ENCODE measurements at regions not wholly inside any gene's neighbourhood (a gene's known extent, or its start where the extent isn't known, plus 50 kb on each side); places are given as distances from the start of the nearest gene placed in this dataset.

- Mint-ChIP-seq H3K36me3 (ENCODE audit: low read depth) (peaks cover 21% of the 10 kb centered on the region), H3K9me3 (peaks cover 16% of the 10 kb centered on the region), H3K4me3 (no peak overlapping the region), H3K4me1 (ENCODE audit: low read depth) (peaks cover 2% of the 10 kb centered on the region), H3K27me3 (peaks cover 23% of the 10 kb centered on the region), H3K27ac (no peak overlapping the region)
- intact Hi-C loops (cut with micrococcal nuclease), result no loop called here
These were observed 172.0 kb downstream of the NDUFA10 start for GRCh38 chr2:239853121-239853520.

GRCh38 chr2:239852272-239852671 is 172.9 kb downstream of the NDUFA10 start:
- intact Hi-C loops (cut with micrococcal nuclease), result no loop called here
- peaks cover 16% of the 10 kb centered on the region for H3K9me3 Mint-ChIP-seq
- no peaks in the 10 kb centered on the region for H3K4me1 Mint-ChIP-seq (ENCODE audit: low read depth)
- no peak overlapping the region for H3K27ac Mint-ChIP-seq
- no peak overlapping the region for H3K4me3 Mint-ChIP-seq
- H3K36me3 Mint-ChIP-seq (ENCODE audit: low read depth), result peaks cover 14% of the 10 kb centered on the region
- H3K27me3 Mint-ChIP-seq, result peaks cover 22% of the 10 kb centered on the region

GRCh38 chr2:239846789-239847676 is 178.1 kb downstream of the NDUFA10 start:
- intact Hi-C loops (cut with micrococcal nuclease), result no loop called here
- H3K36me3 Mint-ChIP-seq (ENCODE audit: low read depth), result peaks cover 18% of the 10 kb centered on the region
- peaks cover 46% of the 10 kb centered on the region for H3K27me3 Mint-ChIP-seq
- H3K4me3 Mint-ChIP-seq, result no peak overlapping the region
- no peaks in the 10 kb centered on the region for H3K4me1 Mint-ChIP-seq (ENCODE audit: low read depth)
- no peak overlapping the region for H3K27ac Mint-ChIP-seq
- peaks cover 27% of the 10 kb centered on the region for H3K9me3 Mint-ChIP-seq

GRCh38 chr2:239845968-239846367 is 179.2 kb downstream of the NDUFA10 start:
- H3K27ac Mint-ChIP-seq, result no peak overlapping the region
- no peak overlapping the region for H3K4me3 Mint-ChIP-seq
- no peaks in the 10 kb centered on the region for H3K4me1 Mint-ChIP-seq (ENCODE audit: low read depth)
- H3K9me3 Mint-ChIP-seq, result peaks cover 18% of the 10 kb centered on the region
- H3K27me3 Mint-ChIP-seq, result peaks cover 45% of the 10 kb centered on the region
- peaks cover 18% of the 10 kb centered on the region for H3K36me3 Mint-ChIP-seq (ENCODE audit: low read depth)
- intact Hi-C loops (cut with micrococcal nuclease), result no loop called here

- peaks cover 13% of the 10 kb centered on the region for H3K9me3 Mint-ChIP-seq
- peaks cover 8% of the 10 kb centered on the region for H3K36me3 Mint-ChIP-seq (ENCODE audit: low read depth)
- no peaks in the 10 kb centered on the region for H3K4me1 Mint-ChIP-seq (ENCODE audit: low read depth)
- H3K27ac Mint-ChIP-seq, result no peak overlapping the region
- H3K27me3 Mint-ChIP-seq, result peaks cover 25% of the 10 kb centered on the region
- no peak overlapping the region for H3K4me3 Mint-ChIP-seq
- intact Hi-C loops (cut with micrococcal nuclease), result no loop called here
These were observed 185.8 kb downstream of the NDUFA10 start for GRCh38 chr2:239839306-239839705.

GRCh38 chr2:239836021-239836765 is 188.9 kb downstream of the NDUFA10 start:
- Mint-ChIP-seq H3K36me3 (ENCODE audit: low read depth) (peaks cover 15% of the 10 kb centered on the region), H3K27me3 (peaks cover 15% of the 10 kb centered on the region), H3K9me3 (peaks cover 13% of the 10 kb centered on the region), H3K4me1 (ENCODE audit: low read depth) (peaks cover 7% of the 10 kb centered on the region), H3K27ac (no peak overlapping the region), H3K4me3 (no peak overlapping the region)
- intact Hi-C loops (cut with micrococcal nuclease), result no loop called here

- no peak overlapping the region for H3K27ac Mint-ChIP-seq
- intact Hi-C loops (cut with micrococcal nuclease), result no loop called here
- no peak overlapping the region for H3K4me3 Mint-ChIP-seq
- H3K27me3 Mint-ChIP-seq, result peaks cover 12% of the 10 kb centered on the region
- H3K36me3 Mint-ChIP-seq (ENCODE audit: low read depth), result peaks cover 15% of the 10 kb centered on the region
- peaks cover 7% of the 10 kb centered on the region for H3K4me1 Mint-ChIP-seq (ENCODE audit: low read depth)
- H3K9me3 Mint-ChIP-seq, result peaks cover 13% of the 10 kb centered on the region
These were observed 190.1 kb downstream of the NDUFA10 start for GRCh38 chr2:239835056-239835455.

GRCh38 chr2:239834143-239834542 is 191.0 kb downstream of the NDUFA10 start:
- peaks cover 11% of the 10 kb centered on the region for H3K27me3 Mint-ChIP-seq
- no peak overlapping the region for H3K27ac Mint-ChIP-seq
- peaks cover 15% of the 10 kb centered on the region for H3K36me3 Mint-ChIP-seq (ENCODE audit: low read depth)
- no peak overlapping the region for H3K4me3 Mint-ChIP-seq
- intact Hi-C loops (cut with micrococcal nuclease), result no loop called here
- H3K9me3 Mint-ChIP-seq, result peaks cover 13% of the 10 kb centered on the region
- H3K4me1 Mint-ChIP-seq (ENCODE audit: low read depth), result peaks cover 7% of the 10 kb centered on the region

- Mint-ChIP-seq H3K36me3 (ENCODE audit: low read depth) (peaks cover 15% of the 10 kb centered on the region), H3K9me3 (peaks cover 13% of the 10 kb centered on the region), H3K27ac (no peak overlapping the region), H3K4me1 (ENCODE audit: low read depth) (peaks cover 7% of the 10 kb centered on the region), H3K4me3 (no peak overlapping the region), H3K27me3 (peaks cover 12% of the 10 kb centered on the region)
- intact Hi-C loops (cut with micrococcal nuclease), result no loop called here
These were observed 191.7 kb downstream of the NDUFA10 start for GRCh38 chr2:239833269-239834109.

- no peak overlapping the region for H3K27ac Mint-ChIP-seq
- intact Hi-C loops (cut with micrococcal nuclease), result no loop called here
These were observed 192.5 kb downstream of the NDUFA10 start for GRCh38 chr2:239832490-239833268.

GRCh38 chr2:239831861-239832489 is 193.2 kb downstream of the NDUFA10 start:
- H3K27me3 Mint-ChIP-seq, result peaks cover 12% of the 10 kb centered on the region
- intact Hi-C loops (cut with micrococcal nuclease), result no loop called here
- H3K9me3 Mint-ChIP-seq, result peaks cover 9% of the 10 kb centered on the region
- no peak overlapping the region for H3K27ac Mint-ChIP-seq
- H3K4me3 Mint-ChIP-seq, result no peak overlapping the region
- peaks cover 12% of the 10 kb centered on the region for H3K36me3 Mint-ChIP-seq (ENCODE audit: low read depth)
- H3K4me1 Mint-ChIP-seq (ENCODE audit: low read depth), result peaks cover 7% of the 10 kb centered on the region

More at GRCh38 chr2:239832490-239833268, 192.5 kb downstream of the NDUFA10 start:
- Mint-ChIP-seq H3K4me3 (no peak overlapping the region), H3K36me3 (ENCODE audit: low read depth) (peaks cover 15% of the 10 kb centered on the region), H3K9me3 (peaks cover 13% of the 10 kb centered on the region), H3K4me1 (ENCODE audit: low read depth) (peaks cover 7% of the 10 kb centered on the region), H3K27me3 (peaks cover 13% of the 10 kb centered on the region)

- intact Hi-C loops (cut with micrococcal nuclease), result no loop called here
- Mint-ChIP-seq H3K27me3 (peaks cover 18% of the 10 kb centered on the region), H3K4me3 (no peak overlapping the region), H3K9me3 (peaks cover under 1% of the 10 kb centered on the region), H3K36me3 (ENCODE audit: low read depth) (peaks cover 7% of the 10 kb centered on the region), H3K27ac (no peak overlapping the region), H3K4me1 (ENCODE audit: low read depth) (peaks cover 7% of the 10 kb centered on the region)
These were observed 194.0 kb downstream of the NDUFA10 start for GRCh38 chr2:239831001-239831731.

Data from dendritic cell treated with granulocyte-macrophage colony-stimulating factor and Interleukin-4, amounts not matched to agents 40 ng/mL and 50 ng/mL, for 4 days (primary cell).